Omental fat pad (tissue), 3 donors: ENCODE measurements at regions not wholly inside any gene's neighbourhood (a gene's known extent, or its start where the extent isn't known, plus 50 kb on each side); places are given as distances from the start of the nearest gene placed in this dataset.

Source experiments
- ATAC-seq: fragments of 150-250 bp; one replicate; pipeline ENCODE4 v1.9.1; 2016; ENCODE audit warnings: mild to moderate bottlenecking, moderate library complexity; ENCODE audit not compliant: low FRiP score
- DNase-seq: peaks from one replicate; pipeline ENCODE4 v3.0.0-alpha.2; 2019; ENCODE audit warnings: low spot score
- CTCF ChIP-seq, 3 donors: fragments of 450-650 bp; IDR thresholded peaks; one replicate each; pipeline ENCODE4 v1.5.1; 2016 to 2017; ENCODE audit warnings: antibody characterized with exemption in 3 of 3, mild to moderate bottlenecking in 3 of 3, moderate library complexity in 2 of 3

- no peak for ATAC-seq
- TF ChIP-seq CTCF (IDR thresholded peaks at IDR 0.05), result no peak
Observed at GRCh38 chr2:7573166-7573825, 656.1 kb downstream of the RNF144A start.

GRCh38 chr2:7574385-7574784 lies 657.2 kb downstream of the RNF144A start:
- ATAC-seq, result no peak
- TF ChIP-seq CTCF (IDR thresholded peaks at IDR 0.05), result no peak
- DNase-seq, result no peak

More at GRCh38 chr2:7573166-7573825, 656.1 kb downstream of the RNF144A start:
- DNase-seq, result no peak

GRCh38 chr2:7577769-7578168 lies 660.6 kb downstream of the RNF144A start:
- no peak for ATAC-seq

DNA sequence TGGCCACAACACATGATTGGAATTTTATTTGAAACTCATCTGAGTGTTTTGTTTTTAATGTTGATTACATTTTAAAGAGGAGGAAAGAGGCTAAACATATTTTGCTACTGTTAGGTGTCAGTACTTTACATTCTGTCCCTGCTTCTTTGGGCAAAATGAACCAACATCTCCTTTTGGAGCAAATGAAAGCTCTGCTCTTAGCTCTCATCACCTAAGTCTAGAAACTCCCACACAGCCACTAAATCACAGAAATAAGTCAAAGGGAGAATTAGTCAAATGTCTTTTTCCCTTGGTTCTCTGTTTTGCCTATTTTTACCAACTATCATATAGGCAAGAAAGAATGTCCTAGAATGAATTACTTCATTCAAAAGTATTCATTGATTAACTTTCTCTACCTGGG lies 666.8 kb downstream of the RNF144A start:
- no peak for TF ChIP-seq CTCF (IDR thresholded peaks at IDR 0.05)

More at GRCh38 chr2:7577769-7578168, 660.6 kb downstream of the RNF144A start:
- no peak for DNase-seq
- no peak for TF ChIP-seq CTCF (IDR thresholded peaks at IDR 0.05)

DNA sequence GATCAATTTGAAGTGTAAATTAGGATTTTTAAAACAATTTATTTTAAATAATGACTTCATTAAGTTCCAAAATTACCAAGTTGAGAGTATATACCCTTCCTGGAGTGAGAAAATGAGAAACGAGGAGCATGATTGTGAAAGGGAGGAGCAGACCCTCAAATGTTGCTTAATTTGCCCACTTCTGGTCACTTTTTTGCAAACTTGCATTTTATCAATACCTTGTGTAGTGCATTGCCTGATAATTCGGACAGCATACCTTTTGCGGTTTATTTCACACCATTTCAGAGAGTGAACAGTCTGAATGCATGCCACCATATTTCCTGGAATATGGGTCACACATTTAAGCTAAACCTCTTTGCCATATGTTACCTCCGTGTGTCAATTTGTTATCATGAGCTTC lies 669.7 kb downstream of the RNF144A start:
- ATAC-seq, result no peak

More for the DNA sequence above, 666.8 kb downstream of the RNF144A start:
- no peak for DNase-seq
- ATAC-seq, result no peak

GRCh38 chr2:7588295-7588694 lies 671.1 kb downstream of the RNF144A start:
- DNase-seq, result no peak
- ATAC-seq, result no peak
- no peak for TF ChIP-seq CTCF (IDR thresholded peaks at IDR 0.05)

More for the DNA sequence above, 669.7 kb downstream of the RNF144A start:
- no peak for DNase-seq
- no peak for TF ChIP-seq CTCF (IDR thresholded peaks at IDR 0.05)

DNA sequence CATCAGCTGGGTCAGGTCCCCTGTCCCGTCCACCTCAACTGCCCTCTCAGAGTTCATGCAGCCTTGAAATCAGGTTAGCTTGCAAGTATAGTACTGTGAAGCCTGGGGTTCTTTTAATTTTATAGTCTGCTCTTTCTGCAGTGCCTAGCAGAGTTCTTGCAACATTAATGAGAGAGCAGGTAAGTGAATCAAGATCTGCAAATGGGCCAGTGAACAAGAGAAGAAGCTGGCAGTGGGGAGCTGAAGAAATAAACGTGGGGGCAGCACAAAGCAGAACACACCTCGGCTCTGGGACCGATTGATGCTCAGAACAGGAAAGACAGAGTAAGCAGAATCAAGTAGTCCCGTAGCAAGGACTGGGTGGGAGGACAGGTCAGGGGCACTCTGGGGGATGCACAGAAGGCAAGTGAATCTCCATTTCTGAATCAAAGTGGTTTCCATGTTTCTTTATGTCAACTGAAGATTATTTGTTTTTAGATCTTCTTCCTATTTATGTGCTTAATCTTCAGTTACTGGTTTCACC lies 675.5 kb downstream of the RNF144A start:
- no peak for TF ChIP-seq CTCF (IDR thresholded peaks at IDR 0.05)
- ATAC-seq (no peak), DNase-seq (no peak)
